HCT116 (cell line): ENCODE measurements at regions not wholly inside any gene's neighbourhood (a gene's known extent, or its start where the extent isn't known, plus 50 kb on each side); places are given as distances from the start of the nearest gene placed in this dataset.

Source experiments
- ATAC-seq: fragments of 200-7000 bp; cut with Tn5 transposase; 2 replicates; pipeline ENCODE4 v1.9.1; 2020; ENCODE audit warnings: mild to moderate bottlenecking, moderate library complexity
- BruUV-seq: library from RNA; stranded (reverse); fragments of 400-500 nt; replicated peaks from 2 replicates; lab custom pipeline; 2021; lab: Mats Ljungman, UMichigan
- CTCF ChIA-PET: fragments of 300-600 bp; sonication (Branson Sonifier 250); formaldehyde crosslinking; loops from one replicate; lab custom pipeline; 2021; ENCODE audit warnings: antibody characterized with exemption; lab: Charles Lee
- POLR2A ChIA-PET: fragments of 300-600, 350-600 bp; sonication (Branson Sonifier 250); formaldehyde crosslinking; loops from one replicate; lab custom pipeline; 2021; ENCODE audit warnings: antibody characterized with exemption; lab: Charles Lee
- RAD21 ChIA-PET, 2 experiments: fragments of 300-600 bp; sonication (Branson Sonifier 250); formaldehyde crosslinking; loops; one replicate each; lab custom pipeline; 2023; ENCODE audit warnings: low total read pairs in 2 of 2; ENCODE audit not compliant: uncharacterized antibody in 2 of 2, unreplicated experiment in 2 of 2, low non-redundant PET in 1 of 2; lab: Charles Lee
- DNase-seq: peaks from one replicate; pipeline ENCODE4 v3.0.0-alpha.2; 2010; ENCODE audit warnings: low read depth, low spot score
- H2AFZ ChIP-seq: fragments of 200-600 bp; shearing (Covaris generic), sonication (generic); 2 replicates; pipeline ENCODE4 v1.6.1; 2017; ENCODE audit warnings: low read depth, mixed run types, mixed read lengths, antibody characterized with exemption, low read length; ENCODE audit not compliant: poor library complexity, severe bottlenecking
- H3K27ac ChIP-seq: 2 replicates; pipeline ENCODE4 v1.5.1; 2012; ENCODE audit warnings: low read depth, low read length
- H3K27me3 ChIP-seq: fragments of 200-600 bp; sonication (generic); 2 replicates; pipeline ENCODE4 v1.6.1; 2016; ENCODE audit warnings: mixed run types, low read length, mixed read lengths; ENCODE audit not compliant: insufficient read depth
- H3K36me3 ChIP-seq, 2 experiments: fragments of 200-500 bp in 1 of 2; fragments of 200-600 bp in 1 of 2; sonication (Bioruptor generic) in 1 of 2; sonication (generic) in 1 of 2; 2 replicates each; pipeline versions ENCODE4 v1.5.1 to v1.6.1; 2014 to 2016; ENCODE audit warnings: low read length in 2 of 2, inconsistent platforms in 1 of 2, mixed read lengths in 1 of 2, mixed run types in 1 of 2; ENCODE audit not compliant: insufficient read depth in 2 of 2, control insufficient read depth in 1 of 2
- H3K4me1 ChIP-seq, 2 experiments: fragments of 200-600 bp in 1 of 2; sonication (generic) in 1 of 2; 2 replicates each; pipeline versions ENCODE4 v1.5.1 to v1.6.1; 2012 to 2017; ENCODE audit warnings: low read length in 2 of 2, inconsistent platforms in 1 of 2, mild to moderate bottlenecking in 1 of 2, mixed read lengths in 1 of 2, mixed run types in 1 of 2, moderate library complexity in 1 of 2; ENCODE audit not compliant: insufficient read depth in 2 of 2, control insufficient read depth in 1 of 2
- H3K4me2 ChIP-seq: fragments of 200-600 bp; sonication (generic); 2 replicates; pipeline ENCODE4 v1.6.1; 2017; ENCODE audit warnings: mixed run types, low read length, mixed read lengths
- H3K4me3 ChIP-seq, 2 experiments: fragments of 200-600 bp in 1 of 2; sonication (generic) in 1 of 2; replicated peaks in 1 of 2; 2 replicates each; pipeline ENCODE4 v1.5.1; 2011 to 2016; ENCODE audit warnings: low read length in 2 of 2, control low read depth in 1 of 2, low read depth in 1 of 2, mild to moderate bottlenecking in 1 of 2, mixed read lengths in 1 of 2, mixed run types in 1 of 2
- H3K79me2 ChIP-seq: fragments of 200-600 bp; sonication (generic); 2 replicates; pipeline ENCODE4 v1.6.1; 2017; ENCODE audit warnings: mild to moderate bottlenecking, mixed run types, low read length, moderate library complexity, mixed read lengths; ENCODE audit not compliant: insufficient read depth
- H3K9ac ChIP-seq: fragments of 200-600 bp; sonication (generic); 2 replicates; pipeline ENCODE4 v1.6.1; 2016; ENCODE audit warnings: low read length, mixed read lengths
- H3K9me2 ChIP-seq: fragments of 200-600 bp; sonication (generic), shearing (Covaris generic); 2 replicates; pipeline ENCODE4 v1.6.1; 2017; ENCODE audit warnings: mixed run types, mild to moderate bottlenecking, moderate library complexity; ENCODE audit not compliant: insufficient read depth
- H3K9me3 ChIP-seq, 2 experiments: fragments of 200-500 bp in 1 of 2; fragments of 200-600 bp in 1 of 2; sonication (Bioruptor generic) in 1 of 2; sonication (generic) in 1 of 2; 2 replicates each; pipeline ENCODE4 v1.6.1; 2014 to 2017; ENCODE audit warnings: low read length in 2 of 2, mixed read lengths in 2 of 2, inconsistent platforms in 1 of 2, low read depth in 1 of 2, mild to moderate bottlenecking in 1 of 2, mixed run types in 1 of 2, moderate library complexity in 1 of 2; ENCODE audit not compliant: control insufficient read depth in 1 of 2, insufficient read depth in 1 of 2
- H4K20me1 ChIP-seq: fragments of 200-600 bp; sonication (generic), shearing (Covaris generic); 2 replicates; pipeline ENCODE4 v1.6.1; 2017; ENCODE audit warnings: mixed run types, mild to moderate bottlenecking, moderate library complexity; ENCODE audit not compliant: insufficient read depth
- CBX3 ChIP-seq: IDR thresholded peaks from 2 replicates; pipeline ENCODE4 v1.6.1; 2012; ENCODE audit warnings: low read depth
- CEBPB ChIP-seq: IDR thresholded peaks from 2 replicates; pipeline ENCODE4 v1.6.1; 2012; ENCODE audit warnings: low read depth
- EGR1 ChIP-seq: IDR thresholded peaks from 2 replicates; pipeline ENCODE4 v1.6.1; 2012; ENCODE audit warnings: low read depth
- ELF1 ChIP-seq: IDR thresholded peaks from 2 replicates; pipeline ENCODE4 v1.6.1; 2012; ENCODE audit warnings: low read depth, borderline replicate concordance
- EZH2 ChIP-seq: fragments of 200-600 bp; sonication (generic); IDR thresholded peaks from 2 replicates; pipeline ENCODE4 v1.6.1; 2017; ENCODE audit warnings: antibody characterized with exemption, mixed run types
- EZH2phosphoT487 ChIP-seq: fragments of 200-600 bp; IDR thresholded peaks from 2 replicates; pipeline ENCODE4 v1.6.1; 2018; ENCODE audit warnings: antibody characterized with exemption, borderline replicate concordance
- FOSL1 ChIP-seq: IDR thresholded peaks from 2 replicates; pipeline ENCODE4 v1.6.1; 2012; ENCODE audit warnings: low read depth
- JUND ChIP-seq: IDR thresholded peaks from 2 replicates; pipeline ENCODE4 v1.6.1; 2012
- RAD21 ChIP-seq: IDR thresholded peaks from 2 replicates; pipeline ENCODE4 v1.6.1; 2012; ENCODE audit warnings: low read depth, mild to moderate bottlenecking
- SIN3A ChIP-seq: IDR thresholded peaks from 2 replicates; pipeline ENCODE4 v1.6.1; 2012; ENCODE audit warnings: low read depth
- SP1 ChIP-seq: IDR thresholded peaks from 2 replicates; pipeline ENCODE4 v1.6.1; 2012; ENCODE audit warnings: low read depth
- SRF ChIP-seq: IDR thresholded peaks from 2 replicates; pipeline ENCODE4 v1.6.1; 2012; ENCODE audit warnings: low read depth
- TCF7L2 ChIP-seq: IDR thresholded peaks from 2 replicates; pipeline ENCODE4 v1.7.0; 2011; ENCODE audit warnings: borderline replicate concordance, inconsistent platforms; ENCODE audit not compliant: insufficient read depth, insufficient read length; ENCODE audit errors: extremely low read depth
- ZFX ChIP-seq: fragments of 450-650 bp; IDR thresholded peaks from 2 replicates; pipeline ENCODE4 v1.6.1; 2017
- ZNF274 ChIP-seq: fragments of 200-500 bp; sonication (Bioruptor generic); IDR thresholded peaks from 2 replicates; pipeline ENCODE4 v1.6.1; 2014; ENCODE audit warnings: mild to moderate bottlenecking, low read depth, low read length, inconsistent platforms
- intact Hi-C: fragments of 100-400 bp; cut with micrococcal nuclease; formaldehyde crosslinking; loops from 2 replicates; pipeline ENCODE4 v1.10.0; 2022
- TF ChIP-seq, protein P1 (sequence below): IDR thresholded peaks from 2 replicates; pipeline ENCODE4 v1.6.1; 2012
- TF ChIP-seq, protein P2 (sequence below): IDR thresholded peaks from 2 replicates; pipeline ENCODE4 v1.6.1; 2012; ENCODE audit warnings: low read depth
- TF ChIP-seq, protein P3 (sequence below): IDR thresholded peaks from 2 replicates; pipeline ENCODE4 v1.6.1; 2012

DNA sequence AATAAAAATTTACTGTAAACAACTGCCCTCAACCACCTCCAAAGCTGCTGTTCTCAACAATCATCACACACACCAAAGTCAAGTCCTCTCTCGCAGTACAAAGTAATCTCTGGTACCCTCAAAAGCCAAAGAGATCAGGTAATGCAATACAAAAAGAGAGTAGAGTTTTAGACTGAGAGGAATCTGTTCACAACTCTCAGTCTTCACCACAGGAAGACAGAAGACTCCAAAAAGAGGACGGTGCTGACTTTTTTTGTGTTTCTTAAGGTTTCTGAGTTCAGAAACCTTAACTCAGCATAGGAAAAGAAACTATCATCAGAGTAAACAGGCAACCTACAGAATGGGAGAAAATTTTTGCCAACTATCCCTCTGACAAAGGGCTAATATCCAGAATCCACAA is 1072.3 kb upstream of the DIAPH2 start:
- TF ChIP-seq CEBPB (no peak), CBX3 (no peak), ZFX (no peak), ZNF274 (no peak), FOSL1 (no peak), SIN3A (no peak), EZH2 (no peak), SP1 (no peak), EGR1 (no peak), ELF1 (no peak), SRF (no peak), RAD21 (no peak), TCF7L2 (no peak), EZH2phosphoT487 (no peak), JUND (no peak)
- TF ChIP-seq, protein P1, sequence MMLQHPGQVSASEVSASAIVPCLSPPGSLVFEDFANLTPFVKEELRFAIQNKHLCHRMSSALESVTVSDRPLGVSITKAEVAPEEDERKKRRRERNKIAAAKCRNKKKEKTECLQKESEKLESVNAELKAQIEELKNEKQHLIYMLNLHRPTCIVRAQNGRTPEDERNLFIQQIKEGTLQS, result no peak
- TF ChIP-seq, protein P2, sequence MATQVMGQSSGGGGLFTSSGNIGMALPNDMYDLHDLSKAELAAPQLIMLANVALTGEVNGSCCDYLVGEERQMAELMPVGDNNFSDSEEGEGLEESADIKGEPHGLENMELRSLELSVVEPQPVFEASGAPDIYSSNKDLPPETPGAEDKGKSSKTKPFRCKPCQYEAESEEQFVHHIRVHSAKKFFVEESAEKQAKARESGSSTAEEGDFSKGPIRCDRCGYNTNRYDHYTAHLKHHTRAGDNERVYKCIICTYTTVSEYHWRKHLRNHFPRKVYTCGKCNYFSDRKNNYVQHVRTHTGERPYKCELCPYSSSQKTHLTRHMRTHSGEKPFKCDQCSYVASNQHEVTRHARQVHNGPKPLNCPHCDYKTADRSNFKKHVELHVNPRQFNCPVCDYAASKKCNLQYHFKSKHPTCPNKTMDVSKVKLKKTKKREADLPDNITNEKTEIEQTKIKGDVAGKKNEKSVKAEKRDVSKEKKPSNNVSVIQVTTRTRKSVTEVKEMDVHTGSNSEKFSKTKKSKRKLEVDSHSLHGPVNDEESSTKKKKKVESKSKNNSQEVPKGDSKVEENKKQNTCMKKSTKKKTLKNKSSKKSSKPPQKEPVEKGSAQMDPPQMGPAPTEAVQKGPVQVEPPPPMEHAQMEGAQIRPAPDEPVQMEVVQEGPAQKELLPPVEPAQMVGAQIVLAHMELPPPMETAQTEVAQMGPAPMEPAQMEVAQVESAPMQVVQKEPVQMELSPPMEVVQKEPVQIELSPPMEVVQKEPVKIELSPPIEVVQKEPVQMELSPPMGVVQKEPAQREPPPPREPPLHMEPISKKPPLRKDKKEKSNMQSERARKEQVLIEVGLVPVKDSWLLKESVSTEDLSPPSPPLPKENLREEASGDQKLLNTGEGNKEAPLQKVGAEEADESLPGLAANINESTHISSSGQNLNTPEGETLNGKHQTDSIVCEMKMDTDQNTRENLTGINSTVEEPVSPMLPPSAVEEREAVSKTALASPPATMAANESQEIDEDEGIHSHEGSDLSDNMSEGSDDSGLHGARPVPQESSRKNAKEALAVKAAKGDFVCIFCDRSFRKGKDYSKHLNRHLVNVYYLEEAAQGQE, result no peak
- TF ChIP-seq, protein P3, sequence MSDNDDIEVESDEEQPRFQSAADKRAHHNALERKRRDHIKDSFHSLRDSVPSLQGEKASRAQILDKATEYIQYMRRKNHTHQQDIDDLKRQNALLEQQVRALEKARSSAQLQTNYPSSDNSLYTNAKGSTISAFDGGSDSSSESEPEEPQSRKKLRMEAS, result no peak
- TF ChIP-seq, all 23 proteins: peak for 0
- ChIA-PET RAD21 (no interaction called here), POLR2A (no interaction called here), CTCF (no interaction called here)
- H3K27ac ChIP-seq, result no peak overlapping the region
- ATAC-seq (no peak), DNase-seq (no peak)
- H3K9me2 ChIP-seq, result no peaks in the 10 kb centered on the region
- intact Hi-C loops, result no loop called here
- no peaks in the 10 kb centered on the region for H3K9me3 ChIP-seq
- no peak overlapping the region for H3K4me3 ChIP-seq
- no TSS peak for BruUV-seq
- H3K79me2 ChIP-seq, result no peaks in the 10 kb centered on the region
- no peak overlapping the region for H3K9ac ChIP-seq
- no peak overlapping the region for H3K4me2 ChIP-seq
- H3K36me3 ChIP-seq, result no peaks in the 10 kb centered on the region
- H4K20me1 ChIP-seq, result no peaks in the 10 kb centered on the region
- no peak overlapping the region for H2AFZ ChIP-seq
- H3K4me1 ChIP-seq, result no peaks in the 10 kb centered on the region
- H3K27me3 ChIP-seq, result no peaks in the 10 kb centered on the region
